Prostate gland (tissue), 2 donors: ENCODE measurements at regions not wholly inside any gene's neighbourhood (a gene's known extent, or its start where the extent isn't known, plus 50 kb on each side); places are given as distances from the start of the nearest gene placed in this dataset.

ENCODE experiments used
- DNase-seq: peaks from one replicate; pipeline ENCODE4 v3.0.0-alpha.2; 2019; ENCODE audit warnings: low spot score
- H3K27ac ChIP-seq, 2 donors: fragments of 200-600 bp; sonication (generic); 2 replicates each; pipeline ENCODE4 v1.5.1; 2017 to 2019
- H3K27me3 ChIP-seq: fragments of 200-600 bp; sonication (generic); replicated peaks from 2 replicates; pipeline ENCODE4 v1.5.1; 2019; ENCODE audit not compliant: insufficient read depth
- H3K36me3 ChIP-seq, 2 donors: fragments of 200-600 bp; sonication (generic); 1 replicate in 1 of 2; 2 replicates in 1 of 2; pipeline versions ENCODE4 v1.5.1 to v1.8.1; 2017 to 2019
- H3K4me1 ChIP-seq: fragments of 200-600 bp; sonication (generic); replicated peaks from 2 replicates; pipeline ENCODE4 v1.5.1; 2019
- H3K4me3 ChIP-seq, 2 donors: fragments of 200-600 bp; sonication (generic); 2 replicates each; pipeline ENCODE4 v1.5.1; 2017 to 2019
- H3K9me3 ChIP-seq: fragments of 200-600 bp; sonication (generic); 2 replicates; pipeline ENCODE4 v1.5.1; 2017
- CTCF ChIP-seq, 4 experiments: fragments of 200-600 bp in 2 of 4; fragments of 450-650 bp in 2 of 4; sonication (generic) in 2 of 4; IDR thresholded peaks; 1 replicate in 3 of 4; 2 replicates in 1 of 4; pipeline ENCODE4 v1.5.1; 2016 to 2019; ENCODE audit warnings: antibody characterized with exemption in 4 of 4, mild to moderate bottlenecking in 2 of 4, moderate library complexity in 2 of 4
- POLR2A ChIP-seq: fragments of 450-650 bp; IDR thresholded peaks from one replicate; pipeline ENCODE4 v1.6.1; 2016; ENCODE audit warnings: antibody characterized with exemption, mild to moderate bottlenecking
- POLR2AphosphoS5 ChIP-seq: sonication (generic); formaldehyde crosslinking; IDR thresholded peaks from one replicate; pipeline ENCODE4 v1.6.1; 2017; ENCODE audit warnings: antibody characterized with exemption
- whole genome bisulfite sequencing: methylation state at CpG from one replicate; pipeline ENCODE4 v1.1.5; 2018; 5-methylcytosine and 5-hydroxymethylcytosine counted together
- intact Hi-C: fragments of 100-400 bp; cut with DNase I; formaldehyde crosslinking; loops from one replicate; pipeline ENCODE4 v1.14.2; 2022

- peaks cover 3% of the 10 kb centered on the region for H3K27me3 ChIP-seq
- no peak overlapping the region for H3K27ac ChIP-seq
- no peak for TF ChIP-seq CTCF (IDR thresholded peaks at IDR 0.05)
- TF ChIP-seq POLR2A = no peak
- no peak for TF ChIP-seq POLR2AphosphoS5
- intact Hi-C loops = loop anchor here (2.0 kb wide), 1 partner anchor 697 kb away; no protein-coding TSS in a partner anchor
- H3K4me1 ChIP-seq = peaks cover 3% of the 10 kb centered on the region
- 79% methylated on average over 5 of the region's 5 CpGs for WGBS
- no peaks in the 10 kb centered on the region for H3K36me3 ChIP-seq
- H3K4me3 ChIP-seq = no peak overlapping the region
- no peaks in the 10 kb centered on the region for H3K9me3 ChIP-seq
- DNase-seq = no peak
Observed at GRCh38 chr5:174315471-174315870, 270.0 kb downstream of the NSG2 start.

GRCh38 chr5:174315871-174316270 is 270.4 kb downstream of the NSG2 start:
- Histone ChIP-seq H3K36me3 (no peaks in the 10 kb centered on the region), H3K27ac (no peak overlapping the region), H3K27me3 (peaks cover 3% of the 10 kb centered on the region), H3K4me1 (peaks cover 3% of the 10 kb centered on the region), H3K4me3 (no peak overlapping the region), H3K9me3 (no peaks in the 10 kb centered on the region)
- intact Hi-C loops = loop anchor here (2.0 kb wide), 1 partner anchor 697 kb away; no protein-coding TSS in a partner anchor
- no peak for TF ChIP-seq POLR2A
- TF ChIP-seq CTCF (IDR thresholded peaks at IDR 0.05) = no peak
- 87% methylated on average over 12 of the region's 17 CpGs for WGBS
- DNase-seq = no peak

GRCh38 chr5:174316326-174316725 is 270.8 kb downstream of the NSG2 start:
- intact Hi-C loops = no loop called here
- Histone ChIP-seq H3K9me3 (no peaks in the 10 kb centered on the region), H3K27me3 (peaks cover 3% of the 10 kb centered on the region), H3K36me3 (no peaks in the 10 kb centered on the region), H3K27ac (no peak overlapping the region), H3K4me3 (no peak overlapping the region), H3K4me1 (peaks cover 3% of the 10 kb centered on the region)
- 95% methylated on average over 6 of the region's 6 CpGs for WGBS
- TF ChIP-seq POLR2AphosphoS5 = no peak
- TF ChIP-seq POLR2A = no peak
- no peak for TF ChIP-seq CTCF (IDR thresholded peaks at IDR 0.05)
- DNase-seq = no peak

GRCh38 chr5:174317256-174317894 is 271.9 kb downstream of the NSG2 start:
- Histone ChIP-seq H3K27me3 (peaks cover 2% of the 10 kb centered on the region), H3K4me1 (no peaks in the 10 kb centered on the region), H3K4me3 (no peak overlapping the region), H3K9me3 (no peaks in the 10 kb centered on the region), H3K27ac (no peak overlapping the region), H3K36me3 (no peaks in the 10 kb centered on the region)
- DNase-seq = no peak
- TF ChIP-seq CTCF (IDR thresholded peaks at IDR 0.05) (peak in 3 of 4 experiments; percentile 44 to 68 (median 66)), POLR2A (no peak), POLR2AphosphoS5 (no peak)
- 17% methylated on average over 11 of the region's 11 CpGs for WGBS
- intact Hi-C loops = no loop called here

- DNase-seq = no peak
- Histone ChIP-seq H3K4me3 (no peak overlapping the region), H3K27me3 (no peaks in the 10 kb centered on the region), H3K4me1 (no peaks in the 10 kb centered on the region), H3K36me3 (no peaks in the 10 kb centered on the region), H3K27ac (no peak overlapping the region), H3K9me3 (no peaks in the 10 kb centered on the region)
- intact Hi-C loops = no loop called here
- TF ChIP-seq POLR2A (no peak), CTCF (IDR thresholded peaks at IDR 0.05) (no peak), POLR2AphosphoS5 (no peak)
Observed at GRCh38 chr5:174318578-174318977, 273.1 kb downstream of the NSG2 start.
